ENCODE measurements at regions not wholly inside any gene's neighbourhood (a gene's known extent, or its start where the extent isn't known, plus 50 kb on each side); places are given as distances from the start of the nearest gene placed in this dataset.

GRCh38 chr19:28468701-28469459 lies 744.1 kb downstream of the UQCRFS1 start:
- DNase-seq (ENCODE audit: low read depth, low spot score) = no peak
- Histone ChIP-seq H3K27me3 (ENCODE audit: control insufficient read depth, insufficient read depth, low read length) (no peaks in the 10 kb centered on the region), H3K36me3 (ENCODE audit: control insufficient read depth, insufficient read depth, low read length) (no peaks in the 10 kb centered on the region), H3K4me1 (ENCODE audit: control insufficient read depth, insufficient read depth, low read length) (no peaks in the 10 kb centered on the region), H3K4me3 (ENCODE audit: low read length) (no peak overlapping the region), H3K27ac (ENCODE audit: low read length) (no peak overlapping the region), H3K9me3 (ENCODE audit: control insufficient read depth, insufficient read depth, low read length) (no peaks in the 10 kb centered on the region)
- WGBS (ENCODE audit: insufficient coverage, insufficient read length) = no CpG with 5 or more reads among the region's 17 CpGs

GRCh38 chr19:28466107-28467045 lies 746.6 kb downstream of the UQCRFS1 start:
- H3K27ac ChIP-seq (ENCODE audit: low read length) = no peak overlapping the region
- H3K9me3 ChIP-seq (ENCODE audit: control insufficient read depth, insufficient read depth, low read length) = no peaks in the 10 kb centered on the region
- DNase-seq (ENCODE audit: low read depth, low spot score) = no peak
- no peak overlapping the region for H3K4me3 ChIP-seq (ENCODE audit: low read length)
- WGBS (ENCODE audit: insufficient coverage, insufficient read length) = no CpG with 5 or more reads among the region's 9 CpGs
- H3K27me3 ChIP-seq (ENCODE audit: control insufficient read depth, insufficient read depth, low read length) = no peaks in the 10 kb centered on the region
- H3K4me1 ChIP-seq (ENCODE audit: control insufficient read depth, insufficient read depth, low read length) = no peaks in the 10 kb centered on the region
- H3K36me3 ChIP-seq (ENCODE audit: control insufficient read depth, insufficient read depth, low read length) = no peaks in the 10 kb centered on the region

- Histone ChIP-seq H3K9me3 (ENCODE audit: control insufficient read depth, insufficient read depth, low read length) (no peaks in the 10 kb centered on the region), H3K4me3 (ENCODE audit: low read length) (no peak overlapping the region), H3K27ac (ENCODE audit: low read length) (no peak overlapping the region), H3K27me3 (ENCODE audit: control insufficient read depth, insufficient read depth, low read length) (no peaks in the 10 kb centered on the region; the same call in 1 of the 2 replicates), H3K36me3 (ENCODE audit: control insufficient read depth, insufficient read depth, low read length) (no peaks in the 10 kb centered on the region), H3K4me1 (ENCODE audit: control insufficient read depth, insufficient read depth, low read length) (no peaks in the 10 kb centered on the region)
- WGBS (ENCODE audit: insufficient coverage, insufficient read length) = no CpG with 5 or more reads among the region's 3 CpGs
- DNase-seq (ENCODE audit: low read depth, low spot score) = no peak
Observed at GRCh38 chr19:28465371-28466086, 747.4 kb downstream of the UQCRFS1 start.

- Histone ChIP-seq H3K27me3 (ENCODE audit: control insufficient read depth, insufficient read depth, low read length) (no peaks in the 10 kb centered on the region; the same call in 1 of the 2 replicates), H3K4me1 (ENCODE audit: control insufficient read depth, insufficient read depth, low read length) (no peaks in the 10 kb centered on the region), H3K36me3 (ENCODE audit: control insufficient read depth, insufficient read depth, low read length) (no peaks in the 10 kb centered on the region), H3K4me3 (ENCODE audit: low read length) (no peak overlapping the region), H3K27ac (ENCODE audit: low read length) (no peak overlapping the region), H3K9me3 (ENCODE audit: control insufficient read depth, insufficient read depth, low read length) (no peaks in the 10 kb centered on the region)
- no peak for DNase-seq (ENCODE audit: low read depth, low spot score)
- WGBS (ENCODE audit: insufficient coverage, insufficient read length) = 100% methylated on average over 1 of the region's 5 CpGs
Observed at GRCh38 chr19:28463493-28464053, 749.4 kb downstream of the UQCRFS1 start.

GRCh38 chr19:28457620-28458019 lies 755.3 kb downstream of the UQCRFS1 start:
- no peak for DNase-seq (ENCODE audit: low read depth, low spot score)
- no peaks in the 10 kb centered on the region for H3K9me3 ChIP-seq (ENCODE audit: control insufficient read depth, insufficient read depth, low read length)
- no peak overlapping the region for H3K4me3 ChIP-seq (ENCODE audit: low read length)
- no peaks in the 10 kb centered on the region; the same call in 1 of the 2 replicates for H3K27me3 ChIP-seq (ENCODE audit: control insufficient read depth, insufficient read depth, low read length)
- no CpG with 5 or more reads among the region's 2 CpGs for WGBS (ENCODE audit: insufficient coverage, insufficient read length)
- H3K36me3 ChIP-seq (ENCODE audit: control insufficient read depth, insufficient read depth, low read length) = no peaks in the 10 kb centered on the region
- H3K4me1 ChIP-seq (ENCODE audit: control insufficient read depth, insufficient read depth, low read length) = no peaks in the 10 kb centered on the region
- no peak overlapping the region for H3K27ac ChIP-seq (ENCODE audit: low read length)

- Histone ChIP-seq H3K4me3 (ENCODE audit: low read length) (no peak overlapping the region), H3K27ac (ENCODE audit: low read length) (no peak overlapping the region), H3K27me3 (ENCODE audit: control insufficient read depth, insufficient read depth, low read length) (no peaks in the 10 kb centered on the region; the same call in 1 of the 2 replicates), H3K9me3 (ENCODE audit: control insufficient read depth, insufficient read depth, low read length) (no peaks in the 10 kb centered on the region), H3K36me3 (ENCODE audit: control insufficient read depth, insufficient read depth, low read length) (no peaks in the 10 kb centered on the region), H3K4me1 (ENCODE audit: control insufficient read depth, insufficient read depth, low read length) (no peaks in the 10 kb centered on the region)
- no peak for DNase-seq (ENCODE audit: low read depth, low spot score)
- WGBS (ENCODE audit: insufficient coverage, insufficient read length) = no CpG with 5 or more reads among the region's 5 CpGs
Observed at GRCh38 chr19:28456708-28457320, 756.1 kb downstream of the UQCRFS1 start.

- WGBS (ENCODE audit: insufficient coverage, insufficient read length) = no CpG with 5 or more reads among the region's 4 CpGs
- no peak overlapping the region for H3K4me3 ChIP-seq (ENCODE audit: low read length)
- DNase-seq (ENCODE audit: low read depth, low spot score) = no peak
Observed at GRCh38 chr19:28456252-28456651, 756.7 kb downstream of the UQCRFS1 start.

GRCh38 chr19:28454083-28454482 lies 758.9 kb downstream of the UQCRFS1 start:
- no peaks in the 10 kb centered on the region for H3K27me3 ChIP-seq (ENCODE audit: control insufficient read depth, insufficient read depth, low read length)
- WGBS (ENCODE audit: insufficient coverage, insufficient read length) = no CpG with 5 or more reads among the region's 3 CpGs
- no peaks in the 10 kb centered on the region for H3K9me3 ChIP-seq (ENCODE audit: control insufficient read depth, insufficient read depth, low read length)
- no peaks in the 10 kb centered on the region for H3K4me1 ChIP-seq (ENCODE audit: control insufficient read depth, insufficient read depth, low read length)
- no peak for DNase-seq (ENCODE audit: low read depth, low spot score)
- no peak overlapping the region for H3K27ac ChIP-seq (ENCODE audit: low read length)
- no peaks in the 10 kb centered on the region for H3K36me3 ChIP-seq (ENCODE audit: control insufficient read depth, insufficient read depth, low read length)
- H3K4me3 ChIP-seq (ENCODE audit: low read length) = no peak overlapping the region

More at GRCh38 chr19:28456252-28456651, 756.7 kb downstream of the UQCRFS1 start:
- Histone ChIP-seq H3K4me1 (ENCODE audit: control insufficient read depth, insufficient read depth, low read length) (no peaks in the 10 kb centered on the region), H3K27ac (ENCODE audit: low read length) (no peak overlapping the region), H3K9me3 (ENCODE audit: control insufficient read depth, insufficient read depth, low read length) (no peaks in the 10 kb centered on the region), H3K36me3 (ENCODE audit: control insufficient read depth, insufficient read depth, low read length) (no peaks in the 10 kb centered on the region), H3K27me3 (ENCODE audit: control insufficient read depth, insufficient read depth, low read length) (no peaks in the 10 kb centered on the region; the same call in 1 of the 2 replicates)

- DNase-seq (ENCODE audit: low read depth, low spot score) = no peak
- H3K9me3 ChIP-seq (ENCODE audit: control insufficient read depth, insufficient read depth, low read length) = no peaks in the 10 kb centered on the region
- WGBS (ENCODE audit: insufficient coverage, insufficient read length) = no CpG with 5 or more reads among the region's 9 CpGs
- no peak overlapping the region for H3K4me3 ChIP-seq (ENCODE audit: low read length)
- no peaks in the 10 kb centered on the region for H3K36me3 ChIP-seq (ENCODE audit: control insufficient read depth, insufficient read depth, low read length)
- no peaks in the 10 kb centered on the region for H3K4me1 ChIP-seq (ENCODE audit: control insufficient read depth, insufficient read depth, low read length)
- H3K27me3 ChIP-seq (ENCODE audit: control insufficient read depth, insufficient read depth, low read length) = no peaks in the 10 kb centered on the region
- H3K27ac ChIP-seq (ENCODE audit: low read length) = no peak overlapping the region
Observed at GRCh38 chr19:28453420-28453819, 759.5 kb downstream of the UQCRFS1 start.

All from iPS DF 6.9 (cell line).